ENCODE measurements at regions not wholly inside any gene's neighbourhood (a gene's known extent, or its start where the extent isn't known, plus 50 kb on each side); places are given as distances from the start of the nearest gene placed in this dataset.

- TF ChIP-seq POLR2A (IDR thresholded peaks at IDR 0.05) (no peak), CTCF (IDR thresholded peaks at IDR 0.05) (no peak)
These were observed 1579.2 kb upstream of the PIK3C3 start for GRCh38 chr18:40375837-40376236.
